ENCODE measurements at regions not wholly inside any gene's neighbourhood (a gene's known extent, or its start where the extent isn't known, plus 50 kb on each side); places are given as distances from the start of the nearest gene placed in this dataset.

DNA sequence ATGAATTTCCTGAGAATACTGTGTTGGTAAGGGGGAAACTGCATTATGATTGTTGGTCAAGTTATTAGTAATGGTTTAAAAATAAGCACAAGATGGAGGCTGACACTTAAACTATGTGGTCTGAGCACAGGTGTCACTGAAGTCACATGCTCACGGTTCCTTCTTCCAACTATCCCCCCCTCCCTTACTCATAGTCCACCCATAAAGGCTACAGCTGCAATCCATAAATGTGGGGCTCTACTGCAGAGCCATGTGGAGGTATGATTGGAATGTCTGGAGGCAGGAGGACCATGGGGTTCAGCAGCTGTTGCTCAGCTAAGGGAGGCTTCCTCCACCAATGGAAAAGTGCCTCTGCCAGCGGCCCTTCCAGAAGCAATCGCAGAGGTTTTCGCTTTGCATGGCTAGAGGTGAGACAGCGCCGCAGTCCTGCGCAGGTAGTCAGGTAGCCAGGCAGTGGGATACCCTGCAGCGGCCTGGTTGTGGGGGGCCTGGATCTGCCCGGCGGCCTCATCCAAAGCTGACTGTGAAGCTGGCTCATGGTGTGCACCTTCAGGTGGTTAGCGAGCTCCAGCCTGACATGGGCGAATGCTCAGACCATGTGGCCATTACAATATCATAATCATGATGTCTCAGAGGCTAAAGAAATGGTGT, 249.6 kb downstream of the DCDC2C start:
- TF ChIP-seq YY1 (IDR thresholded peaks at IDR 0.05; ENCODE audit: insufficient read depth, insufficient read length) (no peak), ZNF274 (IDR thresholded peaks at IDR 0.05; ENCODE audit: low read depth, low read length) (no peak)
